ENCODE measurements at regions not wholly inside any gene's neighbourhood (a gene's known extent, or its start where the extent isn't known, plus 50 kb on each side); places are given as distances from the start of the nearest gene placed in this dataset.

GRCh38 chr13:107834281-107834680 lies 381.1 kb downstream of the LIG4 start:
- ATAC-seq (no peak), DNase-seq (no peak)
- Histone ChIP-seq H3K36me3 (no peaks in the 10 kb centered on the region), H3K4me3 (no peak overlapping the region), H3K4me1 (no peaks in the 10 kb centered on the region), H3K27ac (no peak overlapping the region), H3K27me3 (no peaks in the 10 kb centered on the region), H3K9me3 (no peaks in the 10 kb centered on the region)
- no peak for TF ChIP-seq POLR2A (IDR thresholded peaks at IDR 0.05)
- TF ChIP-seq CTCF (IDR thresholded peaks at IDR 0.05) = no peak
- intact Hi-C loops (cut with DNase I) = no loop called here
- WGBS (ENCODE audit: insufficient coverage, low coverage, low lambda C conversion rate, missing lambda C conversion rate) = 16% methylated on average over 1 of the region's 1 CpG

- WGBS (ENCODE audit: insufficient coverage, low coverage, low lambda C conversion rate, missing lambda C conversion rate) = 55% methylated on average over 10 of the region's 10 CpGs
- Histone ChIP-seq H3K27me3 (no peaks in the 10 kb centered on the region), H3K4me3 (no peak overlapping the region), H3K9me3 (no peaks in the 10 kb centered on the region), H3K27ac (no peak overlapping the region), H3K4me1 (no peaks in the 10 kb centered on the region), H3K36me3 (no peaks in the 10 kb centered on the region)
- no peak for DNase-seq
- ATAC-seq = no peak
- intact Hi-C loops (cut with DNase I) = no loop called here
- TF ChIP-seq CTCF (IDR thresholded peaks at IDR 0.05) = no peak
- TF ChIP-seq POLR2A (IDR thresholded peaks at IDR 0.05) = no peak
Measured at GRCh38 chr13:107832500-107833100, 382.7 kb downstream of the LIG4 start.

GRCh38 chr13:107830804-107831203 lies 384.5 kb downstream of the LIG4 start:
- Histone ChIP-seq H3K4me3 (no peak overlapping the region), H3K4me1 (no peaks in the 10 kb centered on the region), H3K9me3 (no peaks in the 10 kb centered on the region), H3K36me3 (no peaks in the 10 kb centered on the region), H3K27me3 (no peaks in the 10 kb centered on the region), H3K27ac (no peak overlapping the region)
- intact Hi-C loops (cut with DNase I) = no loop called here
- ATAC-seq (no peak), DNase-seq (no peak)
- no peak for TF ChIP-seq CTCF (IDR thresholded peaks at IDR 0.05)
- no peak for TF ChIP-seq POLR2A (IDR thresholded peaks at IDR 0.05)
- 62% methylated on average over 3 of the region's 3 CpGs for WGBS (ENCODE audit: insufficient coverage, low coverage, low lambda C conversion rate, missing lambda C conversion rate)

- no peak for DNase-seq
- no peak for ATAC-seq
- Histone ChIP-seq H3K36me3 (no peaks in the 10 kb centered on the region), H3K27me3 (no peaks in the 10 kb centered on the region), H3K4me3 (no peak overlapping the region), H3K27ac (no peak overlapping the region), H3K4me1 (no peaks in the 10 kb centered on the region), H3K9me3 (no peaks in the 10 kb centered on the region)
- intact Hi-C loops (cut with DNase I) = no loop called here
- WGBS (ENCODE audit: insufficient coverage, low coverage, low lambda C conversion rate, missing lambda C conversion rate) = 50% methylated on average over 11 of the region's 11 CpGs
- no peak for TF ChIP-seq POLR2A (IDR thresholded peaks at IDR 0.05)
- TF ChIP-seq CTCF (IDR thresholded peaks at IDR 0.05) = no peak
Measured at GRCh38 chr13:107827840-107828549, 387.3 kb downstream of the LIG4 start.
